ENCODE measurements at regions not wholly inside any gene's neighbourhood (a gene's known extent, or its start where the extent isn't known, plus 50 kb on each side); places are given as distances from the start of the nearest gene placed in this dataset.

- Histone ChIP-seq H3K36me3 (ENCODE audit: control insufficient read depth in 4 of 4, insufficient read depth in 3 of 4, low read depth in 1 of 4, low read length in 3 of 4) (no peaks in the 10 kb centered on the region), H3K27me3 (ENCODE audit: control insufficient read depth in 4 of 4, insufficient read depth in 4 of 4, low read length in 3 of 4) (no peaks in the 10 kb centered on the region), H3K4me3 (ENCODE audit: low read depth in 1 of 3, low read length in 3 of 3) (no peak overlapping the region), H3K4me1 (ENCODE audit: control insufficient read depth in 4 of 4, insufficient read depth in 4 of 4, low read length in 3 of 4) (no peaks in the 10 kb centered on the region), H3K27ac (ENCODE audit: low read depth in 1 of 2, low read length in 2 of 2) (no peak overlapping the region), H3K9me3 (ENCODE audit: control insufficient read depth in 4 of 4, low read length in 3 of 4) (peaks cover 0 to 11% (median 3%) of the 10 kb centered on the region in 4 donors), H3K9ac (ENCODE audit: low read depth in 1 of 2, low read length in 2 of 2) (no peak overlapping the region)
- WGBS = 39% methylated on average over 1 of the region's 1 CpG
- DNase-seq (ENCODE audit: low spot score) = no peak
- TF ChIP-seq, protein P1, sequence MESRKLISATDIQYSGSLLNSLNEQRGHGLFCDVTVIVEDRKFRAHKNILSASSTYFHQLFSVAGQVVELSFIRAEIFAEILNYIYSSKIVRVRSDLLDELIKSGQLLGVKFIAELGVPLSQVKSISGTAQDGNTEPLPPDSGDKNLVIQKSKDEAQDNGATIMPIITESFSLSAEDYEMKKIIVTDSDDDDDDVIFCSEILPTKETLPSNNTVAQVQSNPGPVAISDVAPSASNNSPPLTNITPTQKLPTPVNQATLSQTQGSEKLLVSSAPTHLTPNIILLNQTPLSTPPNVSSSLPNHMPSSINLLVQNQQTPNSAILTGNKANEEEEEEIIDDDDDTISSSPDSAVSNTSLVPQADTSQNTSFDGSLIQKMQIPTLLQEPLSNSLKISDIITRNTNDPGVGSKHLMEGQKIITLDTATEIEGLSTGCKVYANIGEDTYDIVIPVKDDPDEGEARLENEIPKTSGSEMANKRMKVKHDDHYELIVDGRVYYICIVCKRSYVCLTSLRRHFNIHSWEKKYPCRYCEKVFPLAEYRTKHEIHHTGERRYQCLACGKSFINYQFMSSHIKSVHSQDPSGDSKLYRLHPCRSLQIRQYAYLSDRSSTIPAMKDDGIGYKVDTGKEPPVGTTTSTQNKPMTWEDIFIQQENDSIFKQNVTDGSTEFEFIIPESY (IDR thresholded peaks at IDR 0.05) = no peak
- no peak for TF ChIP-seq YY1 (IDR thresholded peaks at IDR 0.05)
- no peak for TF ChIP-seq NR2F2 (IDR thresholded peaks at IDR 0.05)
- TF ChIP-seq, protein P2, sequence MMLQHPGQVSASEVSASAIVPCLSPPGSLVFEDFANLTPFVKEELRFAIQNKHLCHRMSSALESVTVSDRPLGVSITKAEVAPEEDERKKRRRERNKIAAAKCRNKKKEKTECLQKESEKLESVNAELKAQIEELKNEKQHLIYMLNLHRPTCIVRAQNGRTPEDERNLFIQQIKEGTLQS (IDR thresholded peaks at IDR 0.05) = no peak
- TF ChIP-seq RAD21 (IDR thresholded peaks at IDR 0.05) = no peak
- TF ChIP-seq SP1 (IDR thresholded peaks at IDR 0.05) = no peak
Observed at GRCh38 chr12:47438175-47438574, 267.7 kb downstream of the RPAP3 start.

GRCh38 chr12:47437570-47437969 lies 268.3 kb downstream of the RPAP3 start:
- peaks cover 0 to 5% (median 3%) of the 10 kb centered on the region in 4 donors for H3K9me3 ChIP-seq (ENCODE audit: control insufficient read depth in 4 of 4, low read length in 3 of 4)
- TF ChIP-seq YY1 (IDR thresholded peaks at IDR 0.05) (no peak), TAF1 (conservative IDR thresholded peaks at IDR 0.05) (no peak), JUND (IDR thresholded peaks at IDR 0.05) (no peak), NR2F2 (IDR thresholded peaks at IDR 0.05) (no peak), EGR1 (IDR thresholded peaks at IDR 0.05; ENCODE audit: low read depth in 2 of 2) (no peak), HNF4G (IDR thresholded peaks at IDR 0.05) (no peak)
- TF ChIP-seq, protein P3, sequence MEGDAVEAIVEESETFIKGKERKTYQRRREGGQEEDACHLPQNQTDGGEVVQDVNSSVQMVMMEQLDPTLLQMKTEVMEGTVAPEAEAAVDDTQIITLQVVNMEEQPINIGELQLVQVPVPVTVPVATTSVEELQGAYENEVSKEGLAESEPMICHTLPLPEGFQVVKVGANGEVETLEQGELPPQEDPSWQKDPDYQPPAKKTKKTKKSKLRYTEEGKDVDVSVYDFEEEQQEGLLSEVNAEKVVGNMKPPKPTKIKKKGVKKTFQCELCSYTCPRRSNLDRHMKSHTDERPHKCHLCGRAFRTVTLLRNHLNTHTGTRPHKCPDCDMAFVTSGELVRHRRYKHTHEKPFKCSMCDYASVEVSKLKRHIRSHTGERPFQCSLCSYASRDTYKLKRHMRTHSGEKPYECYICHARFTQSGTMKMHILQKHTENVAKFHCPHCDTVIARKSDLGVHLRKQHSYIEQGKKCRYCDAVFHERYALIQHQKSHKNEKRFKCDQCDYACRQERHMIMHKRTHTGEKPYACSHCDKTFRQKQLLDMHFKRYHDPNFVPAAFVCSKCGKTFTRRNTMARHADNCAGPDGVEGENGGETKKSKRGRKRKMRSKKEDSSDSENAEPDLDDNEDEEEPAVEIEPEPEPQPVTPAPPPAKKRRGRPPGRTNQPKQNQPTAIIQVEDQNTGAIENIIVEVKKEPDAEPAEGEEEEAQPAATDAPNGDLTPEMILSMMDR (IDR thresholded peaks at IDR 0.05; ENCODE audit: low read depth, low read length, missing input control) = no peak
- TF ChIP-seq, protein P4, sequence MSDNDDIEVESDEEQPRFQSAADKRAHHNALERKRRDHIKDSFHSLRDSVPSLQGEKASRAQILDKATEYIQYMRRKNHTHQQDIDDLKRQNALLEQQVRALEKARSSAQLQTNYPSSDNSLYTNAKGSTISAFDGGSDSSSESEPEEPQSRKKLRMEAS (IDR thresholded peaks at IDR 0.05) = no peak

DNA sequence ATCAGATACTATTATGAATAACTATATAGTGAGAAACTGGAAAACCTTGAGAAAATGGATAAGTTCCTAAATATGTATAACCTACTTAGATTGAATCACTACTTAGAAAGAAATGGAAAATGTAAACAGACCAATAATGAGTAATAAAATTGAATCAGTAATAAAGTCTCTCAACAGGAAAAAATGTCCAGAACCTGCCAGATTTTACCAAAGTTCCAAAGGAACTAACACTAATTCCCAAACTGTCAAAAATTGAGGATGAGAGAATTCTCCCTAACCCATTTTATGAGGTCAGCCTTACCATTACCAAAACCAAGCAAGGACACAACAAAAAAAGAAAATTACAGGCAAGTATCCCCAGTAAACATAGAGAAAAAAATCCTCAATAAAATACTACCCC lies 272.0 kb downstream of the RPAP3 start:
- no peaks in the 10 kb centered on the region for H3K27me3 ChIP-seq (ENCODE audit: control insufficient read depth in 4 of 4, insufficient read depth in 4 of 4, low read length in 3 of 4)
- H3K36me3 ChIP-seq (ENCODE audit: control insufficient read depth in 4 of 4, insufficient read depth in 3 of 4, low read depth in 1 of 4, low read length in 3 of 4) = no peaks in the 10 kb centered on the region
- no peak for DNase-seq (ENCODE audit: low spot score)
- peaks cover 0 to 2% (median 0%) of the 10 kb centered on the region in 4 donors for H3K9me3 ChIP-seq (ENCODE audit: control insufficient read depth in 4 of 4, low read length in 3 of 4)
- no peak overlapping the region for H3K9ac ChIP-seq (ENCODE audit: low read depth in 1 of 2, low read length in 2 of 2)
- no peak overlapping the region for H3K27ac ChIP-seq (ENCODE audit: low read depth in 1 of 2, low read length in 2 of 2)
- H3K4me1 ChIP-seq (ENCODE audit: control insufficient read depth in 4 of 4, insufficient read depth in 4 of 4, low read length in 3 of 4) = no peaks in the 10 kb centered on the region
- no peak overlapping the region for H3K4me3 ChIP-seq (ENCODE audit: low read depth in 1 of 3, low read length in 3 of 3)
- no peak for TF ChIP-seq SP1 (IDR thresholded peaks at IDR 0.05)
- no peak for TF ChIP-seq RXRA (IDR thresholded peaks at IDR 0.05)
- TF ChIP-seq GABPA (IDR thresholded peaks at IDR 0.05 in 1 of 2, conservative IDR thresholded peaks at IDR 0.05 in 1 of 2) = no peak
- TF ChIP-seq EGR1 (IDR thresholded peaks at IDR 0.05; ENCODE audit: low read depth in 2 of 2) = no peak
- TF ChIP-seq, protein P1 (IDR thresholded peaks at IDR 0.05) = no peak
- TF ChIP-seq NR2F2 (IDR thresholded peaks at IDR 0.05) = no peak
- TF ChIP-seq JUND (IDR thresholded peaks at IDR 0.05) = no peak
- TF ChIP-seq, protein P2 (IDR thresholded peaks at IDR 0.05) = no peak
- no peak for TF ChIP-seq RAD21 (IDR thresholded peaks at IDR 0.05)
- TF ChIP-seq, protein P4 (IDR thresholded peaks at IDR 0.05) = no peak
- TF ChIP-seq, protein P3 (IDR thresholded peaks at IDR 0.05; ENCODE audit: low read depth, low read length, missing input control) = no peak

More at GRCh38 chr12:47437570-47437969, 268.3 kb downstream of the RPAP3 start:
- H3K36me3 ChIP-seq (ENCODE audit: control insufficient read depth in 4 of 4, insufficient read depth in 3 of 4, low read depth in 1 of 4, low read length in 3 of 4) = no peaks in the 10 kb centered on the region
- H3K27ac ChIP-seq (ENCODE audit: low read depth in 1 of 2, low read length in 2 of 2) = no peak overlapping the region
- DNase-seq (ENCODE audit: low spot score) = no peak
- H3K27me3 ChIP-seq (ENCODE audit: control insufficient read depth in 4 of 4, insufficient read depth in 4 of 4, low read length in 3 of 4) = no peaks in the 10 kb centered on the region
- H3K4me3 ChIP-seq (ENCODE audit: low read depth in 1 of 3, low read length in 3 of 3) = no peak overlapping the region
- H3K9ac ChIP-seq (ENCODE audit: low read depth in 1 of 2, low read length in 2 of 2) = no peak overlapping the region
- no peaks in the 10 kb centered on the region for H3K4me1 ChIP-seq (ENCODE audit: control insufficient read depth in 4 of 4, insufficient read depth in 4 of 4, low read length in 3 of 4)
